NCI-H1694 (cell line): ENCODE measurements at regions not wholly inside any gene's neighbourhood (a gene's known extent, or its start where the extent isn't known, plus 50 kb on each side); places are given as distances from the start of the nearest gene placed in this dataset.
"Not testable (repeated sequence)": the region's sequence is repeated elsewhere in the genome, so short reads cannot be mapped to it uniquely, and the experiment has no call there.

Source experiments
- DNase-seq: peaks from one replicate; lab custom pipeline; 2025; lab: John Stamatoyannopoulos, UW

- no peak for DNase-seq
Measured at GRCh38 chr10:100662067-100662466, 83.3 kb upstream of the PAX2 start.

GRCh38 chr10:100664316-100665149 lies 80.8 kb upstream of the PAX2 start:
- no peak for DNase-seq

- not testable (repeated sequence) for DNase-seq
Measured at GRCh38 chr10:100666634-100667033, 78.7 kb upstream of the PAX2 start.

- DNase-seq: no peak
Measured at GRCh38 chr10:100669616-100670015, 75.8 kb upstream of the PAX2 start.

DNA sequence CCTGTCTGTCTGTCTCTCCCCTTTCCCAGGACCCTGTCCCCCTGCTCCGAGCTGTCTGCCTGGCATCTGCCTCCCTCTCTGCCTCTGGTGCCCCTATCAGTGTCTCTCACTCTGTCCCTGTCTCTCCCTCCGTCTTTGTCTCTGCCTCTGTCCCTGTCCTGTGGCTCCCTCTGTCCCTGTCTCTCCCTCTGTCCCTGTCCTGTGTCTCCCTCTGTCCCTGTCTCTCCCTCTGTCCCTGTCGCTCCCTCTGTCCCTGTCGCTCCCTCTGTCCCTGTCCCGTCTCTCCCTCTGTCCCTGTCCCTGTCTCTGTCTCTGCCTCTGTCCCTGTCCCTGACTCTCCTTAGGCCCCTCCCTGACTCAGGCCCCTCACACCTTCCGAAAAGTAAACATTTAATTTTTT lies 75.0 kb upstream of the PAX2 start:
- DNase-seq: no peak

- no peak for DNase-seq
Measured at GRCh38 chr10:100670828-100671479, 74.4 kb upstream of the PAX2 start.

DNA sequence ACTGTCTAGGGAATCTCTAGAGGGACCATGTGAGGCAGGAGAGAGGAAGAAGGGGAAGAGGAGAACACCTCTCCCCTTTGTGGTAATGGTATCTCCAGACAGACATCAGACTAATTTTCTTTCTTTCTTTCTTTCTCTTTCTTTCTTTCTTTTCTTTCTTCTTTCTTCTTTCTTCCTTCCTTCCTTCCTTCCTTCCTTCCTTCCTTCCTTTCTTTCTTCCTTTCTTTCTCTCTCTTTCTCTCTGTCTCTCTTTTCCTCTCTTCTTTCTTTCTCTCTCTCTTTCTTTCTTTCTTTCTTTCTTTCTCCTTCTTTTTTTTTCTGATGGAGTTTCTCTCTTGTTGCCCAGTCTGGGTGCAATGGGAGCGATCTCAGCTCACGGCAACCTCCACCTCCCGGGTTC lies 73.2 kb upstream of the PAX2 start:
- DNase-seq: no peak

GRCh38 chr10:100677290-100677945 lies 68.0 kb upstream of the PAX2 start:
- DNase-seq: no peak

GRCh38 chr10:100679327-100679726 lies 66.1 kb upstream of the PAX2 start:
- no peak for DNase-seq

- DNase-seq: peak; percentile 28
Measured at GRCh38 chr10:100683004-100683403, 62.4 kb upstream of the PAX2 start.

GRCh38 chr10:100683545-100684300 lies 61.7 kb upstream of the PAX2 start:
- peak; percentile 82 for DNase-seq

GRCh38 chr10:100684688-100685235 lies 60.6 kb upstream of the PAX2 start:
- no peak for DNase-seq

- DNase-seq: no peak
Measured at GRCh38 chr10:100685331-100685730, 60.1 kb upstream of the PAX2 start.

GRCh38 chr10:100687143-100688003 lies 58.0 kb upstream of the PAX2 start:
- no peak for DNase-seq

- DNase-seq: no peak
Measured at GRCh38 chr10:100688201-100688600, 57.2 kb upstream of the PAX2 start.

GRCh38 chr10:100693821-100694220 lies 51.6 kb upstream of the PAX2 start:
- no peak for DNase-seq
